Liver (tissue), 6 donors: ENCODE measurements at regions not wholly inside any gene's neighbourhood (a gene's known extent, or its start where the extent isn't known, plus 50 kb on each side); places are given as distances from the start of the nearest gene placed in this dataset.
"Not testable (repeated sequence)": the region's sequence is repeated elsewhere in the genome, so short reads cannot be mapped to it uniquely, and the experiment has no call there.

Experiments
- DNase-seq: peaks from one replicate; pipeline ENCODE4 v3.0.0-alpha.2; 2017; ENCODE audit warnings: low spot score
- H3K27ac ChIP-seq, 2 donors: one replicate each; pipeline ENCODE4 v1.7.0; 2013; ENCODE audit warnings: inconsistent platforms in 2 of 2, low read length in 2 of 2, control low read depth in 1 of 2, low read depth in 1 of 2, mild to moderate bottlenecking in 1 of 2
- H3K27me3 ChIP-seq, 4 donors: one replicate each; pipeline versions ENCODE4 v1.6.1 to v1.7.0; 2013; ENCODE audit warnings: low read length in 3 of 4, inconsistent platforms in 1 of 4, mild to moderate bottlenecking in 1 of 4, moderate library complexity in 1 of 4; ENCODE audit not compliant: control insufficient read depth in 4 of 4, insufficient read depth in 4 of 4
- H3K36me3 ChIP-seq, 4 donors: one replicate each; pipeline versions ENCODE4 v1.6.1 to v1.7.0; 2013; ENCODE audit warnings: low read length in 3 of 4, mild to moderate bottlenecking in 3 of 4, low read depth in 1 of 4, moderate library complexity in 1 of 4; ENCODE audit not compliant: control insufficient read depth in 4 of 4, insufficient read depth in 3 of 4
- H3K4me1 ChIP-seq, 4 donors: one replicate each; pipeline versions ENCODE4 v1.6.1 to v1.7.0; 2013; ENCODE audit warnings: low read length in 3 of 4, mild to moderate bottlenecking in 3 of 4, moderate library complexity in 1 of 4; ENCODE audit not compliant: control insufficient read depth in 4 of 4, insufficient read depth in 4 of 4
- H3K4me3 ChIP-seq, 3 donors: one replicate each; pipeline versions ENCODE4 v1.6.1 to v1.7.0; 2013; ENCODE audit warnings: low read length in 3 of 3, control low read depth in 1 of 3, low read depth in 1 of 3, mild to moderate bottlenecking in 1 of 3
- H3K9ac ChIP-seq, 2 donors: one replicate each; pipeline ENCODE4 v1.7.0; 2013; ENCODE audit warnings: low read length in 2 of 2, mild to moderate bottlenecking in 2 of 2, moderate library complexity in 2 of 2, control low read depth in 1 of 2, low read depth in 1 of 2
- H3K9me3 ChIP-seq, 4 donors: one replicate each; pipeline versions ENCODE4 v1.6.1 to v1.7.0; 2013; ENCODE audit warnings: low read length in 3 of 4; ENCODE audit not compliant: control insufficient read depth in 4 of 4
- WGBS: extraction: QIAGEN DNeasy Blood & Tissue Kit; methylation state at CpG from one replicate; pipeline ENCODE4 v1.1.7; 2013; 5-methylcytosine and 5-hydroxymethylcytosine counted together
- donor health status: healthy.
- donor health status: healthy.
- donor health status: healthy.

GRCh38 chr6:57799703-57800479 is 482.5 kb downstream of the PRIM2 start:
- H3K4me1 ChIP-seq, DNase-seq, H3K36me3 ChIP-seq, H3K4me3 ChIP-seq, H3K27me3 ChIP-seq, H3K9me3 ChIP-seq, H3K27ac ChIP-seq, H3K9ac ChIP-seq: not testable (repeated sequence)
- 7% methylated on average over 38 of the region's 38 CpGs for WGBS

GRCh38 chr6:57808581-57808980 is 491.2 kb downstream of the PRIM2 start:
- not testable (repeated sequence) for H3K4me1 ChIP-seq, H3K27me3 ChIP-seq, DNase-seq, H3K36me3 ChIP-seq, H3K27ac ChIP-seq, H3K9ac ChIP-seq, H3K4me3 ChIP-seq, H3K9me3 ChIP-seq
- 9% methylated on average over 21 of the region's 21 CpGs for WGBS

GRCh38 chr6:57809454-57809853 is 492.0 kb downstream of the PRIM2 start:
- not testable (repeated sequence) for H3K27me3 ChIP-seq

GRCh38 chr6:57813271-57814075 is 496.0 kb downstream of the PRIM2 start:
- not testable (repeated sequence) for H3K9ac ChIP-seq, H3K27ac ChIP-seq, H3K36me3 ChIP-seq, H3K4me1 ChIP-seq, H3K4me3 ChIP-seq, DNase-seq, H3K27me3 ChIP-seq, H3K9me3 ChIP-seq
- 6% methylated on average over 28 of the region's 28 CpGs for WGBS

More at GRCh38 chr6:57809454-57809853, 492.0 kb downstream of the PRIM2 start:
- not testable (repeated sequence) for H3K4me3 ChIP-seq, H3K4me1 ChIP-seq, H3K27ac ChIP-seq, DNase-seq, H3K36me3 ChIP-seq, H3K9ac ChIP-seq, H3K9me3 ChIP-seq
- 9% methylated on average over 12 of the region's 12 CpGs for WGBS

GRCh38 chr6:57815826-57816225 is 498.4 kb downstream of the PRIM2 start:
- WGBS = 8% methylated on average over 10 of the region's 10 CpGs
- H3K9ac ChIP-seq, H3K4me3 ChIP-seq, H3K27ac ChIP-seq, H3K36me3 ChIP-seq, H3K4me1 ChIP-seq, H3K27me3 ChIP-seq, DNase-seq, H3K9me3 ChIP-seq: not testable (repeated sequence)

- not testable (repeated sequence) for H3K9me3 ChIP-seq, H3K27ac ChIP-seq, H3K4me1 ChIP-seq, H3K4me3 ChIP-seq, H3K9ac ChIP-seq, DNase-seq, H3K36me3 ChIP-seq, H3K27me3 ChIP-seq
- WGBS = 5% methylated on average over 8 of the region's 21 CpGs
Measured at GRCh38 chr6:57821325-57821724, 503.9 kb downstream of the PRIM2 start.

- not testable (repeated sequence) for H3K27ac ChIP-seq, DNase-seq, H3K27me3 ChIP-seq, H3K36me3 ChIP-seq, H3K9ac ChIP-seq, H3K4me1 ChIP-seq, H3K9me3 ChIP-seq, H3K4me3 ChIP-seq
- 10% methylated on average over 19 of the region's 19 CpGs for WGBS
Measured at GRCh38 chr6:57822448-57822847, 505.0 kb downstream of the PRIM2 start.
